ENCODE measurements at regions not wholly inside any gene's neighbourhood (a gene's known extent, or its start where the extent isn't known, plus 50 kb on each side); places are given as distances from the start of the nearest gene placed in this dataset.
"Not testable (repeated sequence)": the region's sequence is repeated elsewhere in the genome, so short reads cannot be mapped to it uniquely, and the experiment has no call there.

GRCh38 chr2:113823716-113824595, 65.9 kb upstream of the ACTR3 start:
- no peak overlapping the region for H3K4me3 ChIP-seq (ENCODE audit: low read length)
- 70% methylated on average over 4 of the region's 4 CpGs for whole genome bisulfite sequencing
- no peaks in the 10 kb centered on the region for H3K27me3 ChIP-seq (ENCODE audit: control insufficient read depth, insufficient read depth)
- ATAC-seq = no peak
- intact Hi-C loops (cut with DNase I) = no loop called here
- H3K27ac ChIP-seq (ENCODE audit: low read length) = no peak overlapping the region
- DNase-seq = no peak
- H3K9me3 ChIP-seq (ENCODE audit: control insufficient read depth, low read length) = no peaks in the 10 kb centered on the region
- H3K4me1 ChIP-seq (ENCODE audit: control insufficient read depth, insufficient read depth, low read length) = no peaks in the 10 kb centered on the region

- Histone ChIP-seq H3K27me3 (ENCODE audit: control insufficient read depth, insufficient read depth) (no peaks in the 10 kb centered on the region), H3K9me3 (ENCODE audit: control insufficient read depth, low read length) (no peaks in the 10 kb centered on the region), H3K4me1 (ENCODE audit: control insufficient read depth, insufficient read depth, low read length) (no peaks in the 10 kb centered on the region), H3K4me3 (ENCODE audit: low read length) (no peak overlapping the region), H3K27ac (ENCODE audit: low read length) (no peak overlapping the region)
- 75% methylated on average over 7 of the region's 7 CpGs for WGBS
- DNase-seq (no peak), ATAC-seq (no peak)
- intact Hi-C loops (cut with DNase I) = no loop called here
Observed at GRCh38 chr2:113822087-113822815, 65.8 kb upstream of the SLC35F5 start.

- H3K27ac ChIP-seq (ENCODE audit: low read length) = peak overlapping the region; percentile 81
- no peaks in the 10 kb centered on the region for H3K9me3 ChIP-seq (ENCODE audit: control insufficient read depth, low read length)
- peak in 2 of 3 donors; percentile 27 to 46 for DNase-seq
- intact Hi-C loops (cut with DNase I) = no loop called here
- peak; percentile 91 to 95 for ATAC-seq
- 18% methylated on average over 10 of the region's 10 CpGs for WGBS
- H3K4me3 ChIP-seq (ENCODE audit: low read length) = no peak overlapping the region
- no peaks in the 10 kb centered on the region for H3K4me1 ChIP-seq (ENCODE audit: control insufficient read depth, insufficient read depth, low read length)
- H3K27me3 ChIP-seq (ENCODE audit: control insufficient read depth, insufficient read depth) = no peaks in the 10 kb centered on the region
Observed at GRCh38 chr2:113818382-113818951, 62.0 kb upstream of the SLC35F5 start.

GRCh38 chr2:113813396-113813795, 57.0 kb upstream of the SLC35F5 start:
- DNase-seq; ATAC-seq; H3K9me3 ChIP-seq (ENCODE audit: control insufficient read depth, low read length); H3K4me1 ChIP-seq (ENCODE audit: control insufficient read depth, insufficient read depth, low read length); intact Hi-C loops (cut with DNase I); H3K27ac ChIP-seq (ENCODE audit: low read length); H3K4me3 ChIP-seq (ENCODE audit: low read length); H3K27me3 ChIP-seq (ENCODE audit: control insufficient read depth, insufficient read depth): not testable (repeated sequence)
- WGBS = 70% methylated on average over 3 of the region's 3 CpGs

GRCh38 chr2:113812204-113812603, 55.8 kb upstream of the SLC35F5 start:
- ATAC-seq (no peak), DNase-seq (no peak)
- Histone ChIP-seq H3K27me3 (ENCODE audit: control insufficient read depth, insufficient read depth) (no peaks in the 10 kb centered on the region), H3K4me3 (ENCODE audit: low read length) (no peak overlapping the region), H3K9me3 (ENCODE audit: control insufficient read depth, low read length) (no peaks in the 10 kb centered on the region), H3K27ac (ENCODE audit: low read length) (no peak overlapping the region), H3K4me1 (ENCODE audit: control insufficient read depth, insufficient read depth, low read length) (no peaks in the 10 kb centered on the region)
- 35% methylated on average over 4 of the region's 4 CpGs for WGBS
- intact Hi-C loops (cut with DNase I) = no loop called here

GRCh38 chr2:113809076-113809736, 52.8 kb upstream of the SLC35F5 start:
- DNase-seq = no peak
- WGBS = 81% methylated on average over 5 of the region's 5 CpGs
- no peaks in the 10 kb centered on the region for H3K4me1 ChIP-seq (ENCODE audit: control insufficient read depth, insufficient read depth, low read length)
- no peak for ATAC-seq
- H3K4me3 ChIP-seq (ENCODE audit: low read length) = no peak overlapping the region
- no peaks in the 10 kb centered on the region for H3K27me3 ChIP-seq (ENCODE audit: control insufficient read depth, insufficient read depth)
- intact Hi-C loops (cut with DNase I) = no loop called here
- no peak overlapping the region for H3K27ac ChIP-seq (ENCODE audit: low read length)
- H3K9me3 ChIP-seq (ENCODE audit: control insufficient read depth, low read length) = no peaks in the 10 kb centered on the region

- no peak overlapping the region for H3K4me3 ChIP-seq (ENCODE audit: low read length)
- 99% methylated on average over 2 of the region's 2 CpGs for WGBS
- intact Hi-C loops (cut with DNase I) = no loop called here
- no peaks in the 10 kb centered on the region for H3K4me1 ChIP-seq (ENCODE audit: control insufficient read depth, insufficient read depth, low read length)
- no peaks in the 10 kb centered on the region for H3K27me3 ChIP-seq (ENCODE audit: control insufficient read depth, insufficient read depth)
- DNase-seq (no peak), ATAC-seq (no peak)
- no peak overlapping the region for H3K27ac ChIP-seq (ENCODE audit: low read length)
- H3K9me3 ChIP-seq (ENCODE audit: control insufficient read depth, low read length) = no peaks in the 10 kb centered on the region
Observed at GRCh38 chr2:113807721-113808120, 51.3 kb upstream of the SLC35F5 start.

- intact Hi-C loops (cut with DNase I) = no loop called here
- ATAC-seq = no peak
- 79% methylated on average over 8 of the region's 8 CpGs for WGBS
Observed at GRCh38 chr2:113806217-113806913, 49.9 kb upstream of the SLC35F5 start.

More at GRCh38 chr2:113806217-113806913, 49.9 kb upstream of the SLC35F5 start:
- H3K9me3 ChIP-seq (ENCODE audit: control insufficient read depth, low read length) = no peaks in the 10 kb centered on the region
- H3K4me3 ChIP-seq (ENCODE audit: low read length) = no peak overlapping the region
- no peaks in the 10 kb centered on the region for H3K4me1 ChIP-seq (ENCODE audit: control insufficient read depth, insufficient read depth, low read length)
- DNase-seq = no peak
- H3K27me3 ChIP-seq (ENCODE audit: control insufficient read depth, insufficient read depth) = no peaks in the 10 kb centered on the region
- H3K27ac ChIP-seq (ENCODE audit: low read length) = no peak overlapping the region
